Left ventricle myocardium inferior (tissue), 1 donor: ENCODE measurements at regions not wholly inside any gene's neighbourhood (a gene's known extent, or its start where the extent isn't known, plus 50 kb on each side); places are given as distances from the start of the nearest gene placed in this dataset.

Experiments used
- DNase-seq: peaks from one replicate; pipeline ENCODE4 v3.0.0-alpha.2; 2020
- H3K27ac ChIP-seq: fragments of 200-600 bp; replicated peaks from 2 replicates; pipeline ENCODE4 v1.8.0; 2021
- H3K27me3 ChIP-seq: fragments of 200-600 bp; 2 replicates; pipeline ENCODE4 v1.8.0; 2021; ENCODE audit warnings: low read depth
- H3K36me3 ChIP-seq: fragments of 200-600 bp; 2 replicates; pipeline ENCODE4 v1.8.0; 2021
- H3K4me1 ChIP-seq: fragments of 200-600 bp; 2 replicates; pipeline ENCODE4 v1.8.0; 2021
- H3K4me3 ChIP-seq: fragments of 200-600 bp; 2 replicates; pipeline ENCODE4 v1.8.0; 2021; ENCODE audit warnings: mild to moderate bottlenecking, moderate library complexity
- H3K9me3 ChIP-seq: fragments of 200-600 bp; replicated peaks from 2 replicates; pipeline ENCODE4 v1.8.0; 2021
- CTCF ChIP-seq: fragments of 200-600 bp; IDR thresholded peaks from 2 replicates; pipeline ENCODE4 v1.8.0; 2021; ENCODE audit warnings: antibody characterized with exemption, mild to moderate bottlenecking, borderline replicate concordance
- intact Hi-C: fragments of 100-400 bp; cut with micrococcal nuclease; formaldehyde crosslinking; loops from one replicate; pipeline ENCODE4 v1.11.0; 2022
- donor health status: DM: no; HTN: yes; CAD: no; lungs with severe emphysema.

- intact Hi-C loops = no loop called here
- DNase-seq = no peak
- H3K9me3 ChIP-seq = peaks cover 29% of the 10 kb centered on the region
- no peaks in the 10 kb centered on the region for H3K4me1 ChIP-seq
- H3K27me3 ChIP-seq = peaks cover 71% of the 10 kb centered on the region
- TF ChIP-seq CTCF = no peak
- H3K4me3 ChIP-seq = no peak overlapping the region
- no peaks in the 10 kb centered on the region for H3K36me3 ChIP-seq
- H3K27ac ChIP-seq = no peak overlapping the region
These were observed 129.0 kb upstream of the WSCD2 start for GRCh38 chr12:108000111-108000510.

GRCh38 chr12:108004319-108004718 is 124.8 kb upstream of the WSCD2 start:
- DNase-seq = no peak
- Histone ChIP-seq H3K36me3 (no peaks in the 10 kb centered on the region), H3K4me1 (no peaks in the 10 kb centered on the region), H3K4me3 (no peak overlapping the region), H3K9me3 (peaks cover 2% of the 10 kb centered on the region), H3K27me3 (peaks cover 68% of the 10 kb centered on the region), H3K27ac (no peak overlapping the region)
- TF ChIP-seq CTCF = no peak
- intact Hi-C loops = no loop called here

GRCh38 chr12:108008163-108008905 is 120.8 kb upstream of the WSCD2 start:
- H3K4me1 ChIP-seq = no peaks in the 10 kb centered on the region
- peaks cover 52% of the 10 kb centered on the region for H3K27me3 ChIP-seq
- no peak for TF ChIP-seq CTCF
- H3K36me3 ChIP-seq = no peaks in the 10 kb centered on the region
- DNase-seq = no peak
- H3K9me3 ChIP-seq = no peaks in the 10 kb centered on the region
- intact Hi-C loops = no loop called here
- no peak overlapping the region for H3K4me3 ChIP-seq
- no peak overlapping the region for H3K27ac ChIP-seq

DNA sequence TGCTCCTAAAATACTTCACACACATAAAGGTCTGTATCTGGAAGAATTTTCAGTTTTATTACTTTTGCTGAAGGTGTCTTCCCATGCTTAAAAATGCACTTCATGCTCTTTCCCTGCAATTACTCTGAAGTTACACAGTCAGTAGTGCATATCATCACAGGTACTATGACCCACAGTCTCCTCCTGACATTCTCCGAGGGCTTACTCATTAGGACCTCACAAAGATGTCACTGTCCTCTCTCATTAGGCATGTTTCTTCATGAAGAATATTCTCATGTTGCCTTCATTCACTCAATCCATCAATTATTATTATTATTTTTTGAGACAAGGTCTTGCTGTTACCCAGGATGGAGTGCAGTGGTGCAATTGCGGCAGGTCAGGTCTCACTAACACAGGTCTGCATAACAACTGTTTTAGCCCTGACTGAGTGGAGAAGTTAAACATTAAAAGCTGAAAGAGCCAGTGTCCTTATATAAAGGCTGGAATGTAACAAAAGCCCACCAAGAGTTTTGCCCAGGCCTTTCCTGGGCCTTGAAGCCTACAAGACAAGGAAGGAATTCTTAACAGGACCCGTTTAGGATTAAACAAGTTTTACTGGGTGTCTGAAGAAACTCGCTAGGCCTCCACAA is 119.5 kb upstream of the WSCD2 start:
- no peak for DNase-seq
- intact Hi-C loops = no loop called here
- Histone ChIP-seq H3K27ac (no peak overlapping the region), H3K36me3 (no peaks in the 10 kb centered on the region), H3K27me3 (peaks cover 61% of the 10 kb centered on the region), H3K4me3 (no peak overlapping the region), H3K9me3 (no peaks in the 10 kb centered on the region), H3K4me1 (no peaks in the 10 kb centered on the region)
- no peak for TF ChIP-seq CTCF

GRCh38 chr12:108016022-108016564 is 113.0 kb upstream of the WSCD2 start:
- Histone ChIP-seq H3K4me3 (no peak overlapping the region), H3K4me1 (no peaks in the 10 kb centered on the region), H3K27me3 (peaks cover 93% of the 10 kb centered on the region), H3K27ac (no peak overlapping the region), H3K9me3 (no peaks in the 10 kb centered on the region), H3K36me3 (no peaks in the 10 kb centered on the region)
- no peak for TF ChIP-seq CTCF
- intact Hi-C loops = no loop called here
- no peak for DNase-seq
